Esophagus (tissue), 2 donors: ENCODE measurements at regions not wholly inside any gene's neighbourhood (a gene's known extent, or its start where the extent isn't known, plus 50 kb on each side); places are given as distances from the start of the nearest gene placed in this dataset.

Experiments used
- H3K27ac ChIP-seq, 2 donors: one replicate each; pipeline ENCODE4 v1.5.1; 2013; ENCODE audit warnings: low read depth in 2 of 2, mild to moderate bottlenecking in 2 of 2, inconsistent platforms in 1 of 2, low read length in 1 of 2, moderate library complexity in 1 of 2
- H3K27me3 ChIP-seq, 2 donors: one replicate each; pipeline ENCODE4 v1.6.1; 2013; ENCODE audit warnings: low read length in 2 of 2, control low read depth in 1 of 2, mild to moderate bottlenecking in 1 of 2; ENCODE audit not compliant: insufficient read depth in 2 of 2, control insufficient read depth in 1 of 2
- H3K36me3 ChIP-seq, 2 donors: one replicate each; pipeline ENCODE4 v1.6.1; 2013; ENCODE audit warnings: low read length in 1 of 2; ENCODE audit not compliant: control insufficient read depth in 2 of 2, insufficient read depth in 2 of 2
- H3K4me1 ChIP-seq, 2 donors: one replicate each; pipeline ENCODE4 v1.6.1; 2013; ENCODE audit warnings: low read length in 1 of 2; ENCODE audit not compliant: control insufficient read depth in 2 of 2, insufficient read depth in 2 of 2
- H3K4me3 ChIP-seq, 2 donors: one replicate each; pipeline ENCODE4 v1.5.1; 2013; ENCODE audit warnings: low read length in 2 of 2, mild to moderate bottlenecking in 2 of 2, low read depth in 1 of 2, moderate library complexity in 1 of 2
- H3K9me3 ChIP-seq, 2 donors: one replicate each; pipeline ENCODE4 v1.6.1; 2013; ENCODE audit warnings: mild to moderate bottlenecking in 2 of 2, low read depth in 1 of 2, low read length in 1 of 2, moderate library complexity in 1 of 2; ENCODE audit not compliant: control insufficient read depth in 2 of 2, insufficient read depth in 1 of 2
- WGBS, 2 donors: extraction: QIAGEN DNeasy Blood & Tissue Kit; methylation state at CpG; one replicate each; pipeline ENCODE4 v1.1.7; 2013; 5-methylcytosine and 5-hydroxymethylcytosine counted together
- donor health status: healthy with polysubstance abuse.
- donor health status: Bipolar disorder and iron deficiency.

DNA sequence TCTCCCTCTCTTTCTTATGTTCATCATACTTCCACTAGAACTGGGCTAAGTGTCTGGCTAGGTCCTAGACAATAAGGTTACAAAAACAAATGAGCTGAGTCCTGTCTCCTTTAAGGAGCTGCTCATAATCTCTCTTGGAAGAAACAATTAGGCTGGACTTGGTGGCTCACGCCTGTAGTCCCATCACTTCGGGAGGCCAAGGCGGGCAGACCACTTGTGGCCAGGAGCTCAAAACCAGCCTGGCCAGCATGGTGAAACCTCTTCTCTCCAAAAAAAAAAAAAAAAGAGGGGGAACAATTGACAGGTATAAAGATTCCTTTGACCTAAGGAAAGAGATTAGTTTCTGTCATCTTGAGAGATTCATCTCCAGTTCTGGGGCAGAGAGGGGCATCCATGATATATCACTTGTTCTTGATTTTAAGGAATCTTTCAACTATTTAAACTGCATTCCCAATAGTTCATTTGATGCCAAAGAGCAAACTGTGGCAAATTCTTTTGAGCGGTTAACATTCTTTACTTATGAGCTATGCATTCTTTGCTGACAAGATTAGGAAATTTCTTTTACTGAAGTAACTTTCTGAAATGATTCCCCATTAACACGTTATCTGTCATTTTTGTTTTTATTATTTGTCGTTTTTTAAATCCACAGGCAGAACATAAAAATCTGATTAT lies 125.5 kb downstream of the C11orf87 start:
- 70 to 72% methylated on average over 6 of the region's 6 CpGs for WGBS, 2 donors
- Histone ChIP-seq H3K27me3 (no peaks in the 10 kb centered on the region), H3K4me3 (no peak overlapping the region), H3K27ac (no peak overlapping the region), H3K36me3 (no peaks in the 10 kb centered on the region), H3K9me3 (no peaks in the 10 kb centered on the region), H3K4me1 (no peaks in the 10 kb centered on the region)

DNA sequence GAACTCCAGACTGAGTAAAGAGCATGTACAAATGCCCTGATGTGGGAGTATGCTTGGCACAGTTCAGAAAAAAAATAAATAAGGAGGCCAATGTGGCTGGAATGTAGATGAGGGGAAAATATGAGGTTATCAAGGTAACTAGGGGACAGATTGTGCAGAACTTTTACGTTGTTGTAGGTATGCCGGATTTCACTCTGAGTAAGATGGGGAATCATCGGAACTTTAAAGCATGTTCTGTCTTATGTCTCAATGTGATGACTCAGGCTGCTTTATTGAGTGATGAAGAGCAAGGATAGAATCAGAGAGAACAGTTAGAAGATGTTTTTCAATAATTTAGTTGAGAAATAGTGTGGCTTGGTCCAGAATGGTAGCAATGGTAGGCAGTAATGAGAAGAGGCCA lies 130.4 kb downstream of the C11orf87 start:
- Histone ChIP-seq H3K36me3 (no peaks in the 10 kb centered on the region), H3K9me3 (no peaks in the 10 kb centered on the region), H3K4me3 (no peak overlapping the region), H3K4me1 (no peaks in the 10 kb centered on the region), H3K27ac (no peak overlapping the region), H3K27me3 (no peaks in the 10 kb centered on the region)
- 93 to 94% methylated on average over 3 of the region's 3 CpGs for WGBS, 2 donors

DNA sequence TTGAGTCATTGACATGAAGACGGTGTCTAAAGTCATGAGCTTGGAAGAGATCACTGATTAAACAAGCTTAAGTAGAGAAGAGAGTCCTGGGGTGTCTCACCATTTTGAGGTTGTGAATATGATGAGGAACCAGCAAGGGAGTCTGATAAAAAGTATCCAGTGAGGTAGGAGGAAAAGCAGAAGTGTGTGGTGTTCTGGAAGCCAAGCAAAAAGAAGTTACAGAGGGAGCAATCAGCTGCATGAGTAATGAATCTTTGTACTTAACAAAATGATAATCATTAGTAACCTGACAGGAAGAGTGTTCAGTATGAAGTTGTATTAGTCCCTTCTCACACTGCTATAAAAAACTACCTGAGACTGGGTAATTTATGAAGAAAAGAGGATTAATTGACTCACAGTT lies 131.3 kb downstream of the C11orf87 start:
- Histone ChIP-seq H3K27me3 (no peaks in the 10 kb centered on the region), H3K9me3 (no peaks in the 10 kb centered on the region), H3K4me1 (no peaks in the 10 kb centered on the region), H3K36me3 (no peaks in the 10 kb centered on the region), H3K4me3 (no peak overlapping the region), H3K27ac (no peak overlapping the region)
- 89 to 92% methylated on average over 1 of the region's 1 CpG for WGBS, 2 donors

DNA sequence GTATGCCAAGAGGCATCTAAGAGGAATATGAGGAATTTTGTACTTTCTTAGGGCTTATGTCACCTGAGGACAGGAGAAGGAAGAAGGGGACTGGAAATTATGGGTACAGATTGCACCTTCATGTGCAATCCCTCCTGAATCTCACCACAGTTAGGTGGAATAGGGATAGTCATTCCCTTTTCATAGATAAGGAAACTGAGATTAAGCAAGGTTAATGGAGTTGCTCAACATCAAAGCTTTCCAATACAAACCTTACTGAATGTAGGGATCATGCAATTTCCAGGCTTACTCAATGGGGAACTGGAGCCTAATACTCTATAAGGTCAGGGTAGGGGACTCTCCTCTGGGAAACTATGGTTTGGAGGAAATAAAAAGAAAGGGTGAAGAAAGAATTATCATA lies 133.0 kb downstream of the C11orf87 start:
- no peak overlapping the region for H3K4me3 ChIP-seq

DNA sequence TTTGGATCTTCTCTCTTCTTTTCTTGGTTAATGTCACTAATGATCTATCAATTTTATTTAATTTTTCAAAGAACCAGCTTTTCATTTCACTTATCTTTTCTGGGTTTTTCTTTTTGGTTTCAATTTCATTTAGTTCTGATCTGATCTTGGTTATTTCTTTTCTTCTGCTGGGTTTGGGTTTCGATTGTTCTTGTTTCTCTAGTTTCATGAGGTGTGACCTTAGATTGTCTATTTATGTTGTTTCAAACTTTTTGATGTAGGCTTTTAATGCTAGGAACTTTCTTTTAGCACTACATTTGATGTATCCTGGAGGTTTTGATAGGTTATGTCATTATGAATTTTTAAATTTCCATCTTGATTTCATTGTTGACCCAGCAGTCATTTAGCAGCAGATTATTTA lies 142.3 kb downstream of the C11orf87 start:
- H3K36me3 ChIP-seq, result no peaks in the 10 kb centered on the region
- H3K4me1 ChIP-seq, result no peaks in the 10 kb centered on the region
- H3K4me3 ChIP-seq, result no peak overlapping the region
- no peak overlapping the region for H3K27ac ChIP-seq
- 70 to 80% methylated on average over 1 of the region's 1 CpG for WGBS, 2 donors
- no peaks in the 10 kb centered on the region for H3K9me3 ChIP-seq
- H3K27me3 ChIP-seq, result no peaks in the 10 kb centered on the region

More for the DNA sequence above, 133.0 kb downstream of the C11orf87 start:
- Histone ChIP-seq H3K27me3 (no peaks in the 10 kb centered on the region), H3K9me3 (no peaks in the 10 kb centered on the region), H3K4me1 (no peaks in the 10 kb centered on the region), H3K27ac (no peak overlapping the region), H3K36me3 (no peaks in the 10 kb centered on the region)

DNA sequence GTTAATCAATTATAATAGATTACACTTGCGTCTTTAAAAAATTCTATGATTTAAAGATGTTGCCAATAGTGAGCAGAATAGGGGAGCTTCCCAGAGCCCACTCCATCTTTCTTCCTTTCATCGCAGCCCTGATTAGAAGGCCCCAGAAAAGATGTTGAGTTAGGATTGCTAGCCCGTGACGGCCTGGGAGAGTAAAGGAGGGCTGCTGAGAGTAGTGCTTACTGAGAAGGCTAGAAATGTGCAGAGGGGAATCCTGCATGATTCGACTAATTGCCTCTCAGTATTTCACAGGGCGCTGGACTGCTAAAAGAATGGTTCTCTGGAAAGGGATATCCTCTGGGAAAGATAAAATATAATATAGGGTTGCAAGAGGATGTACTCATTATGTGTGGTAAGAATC lies 160.5 kb downstream of the C11orf87 start:
- 81 to 87% methylated on average over 6 of the region's 6 CpGs for WGBS, 2 donors
- Histone ChIP-seq H3K9me3 (no peaks in the 10 kb centered on the region), H3K27ac (no peak overlapping the region), H3K4me3 (no peak overlapping the region), H3K36me3 (no peaks in the 10 kb centered on the region), H3K4me1 (no peaks in the 10 kb centered on the region), H3K27me3 (no peaks in the 10 kb centered on the region)

DNA sequence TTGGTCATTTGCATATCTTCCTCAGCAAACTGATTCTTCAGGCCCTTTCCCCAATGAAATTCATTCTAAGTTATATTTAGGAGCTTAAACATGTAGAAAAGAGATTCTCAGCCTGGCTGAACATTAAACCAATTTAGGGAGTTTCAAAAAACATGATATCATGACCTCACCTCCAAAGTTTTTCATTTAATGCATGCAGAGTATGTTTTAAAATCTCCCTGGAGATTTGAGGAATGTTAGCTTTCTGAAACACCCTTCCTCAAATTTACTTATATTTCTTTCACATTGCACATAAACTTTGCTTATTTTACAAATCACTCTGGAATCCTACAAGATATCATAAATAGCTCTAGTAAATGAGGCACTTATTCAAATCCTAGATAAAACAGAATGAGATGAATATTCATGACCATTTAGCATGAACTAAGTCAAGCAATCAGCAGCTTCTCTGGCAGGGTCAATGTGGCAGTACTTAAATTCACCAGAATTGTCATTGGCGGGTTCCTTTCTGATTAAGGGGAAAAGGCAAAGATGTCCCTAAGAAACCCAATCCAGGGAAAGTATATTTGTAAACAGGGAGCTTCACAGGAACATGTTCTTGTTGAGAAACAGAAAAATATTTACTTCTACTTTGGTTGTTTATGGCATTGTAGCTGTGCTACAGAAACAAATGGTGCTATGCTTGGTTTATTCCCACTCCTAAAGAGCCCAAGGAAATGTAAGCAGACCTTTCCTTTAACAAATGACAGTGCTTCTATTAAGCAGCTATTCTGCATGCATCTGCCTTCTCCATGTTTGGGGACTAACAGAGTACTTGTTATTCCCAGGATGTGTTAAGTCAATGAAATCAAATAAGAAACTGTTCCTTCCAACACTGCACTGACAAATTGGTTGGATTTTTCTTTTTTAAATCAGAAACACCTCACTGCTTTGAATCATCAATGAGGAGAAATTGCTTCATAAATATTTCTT lies 162.3 kb downstream of the C11orf87 start:
- WGBS, 2 donors, result 79 to 90% methylated on average over 1 of the region's 1 CpG
- no peak overlapping the region for H3K4me3 ChIP-seq
- H3K27ac ChIP-seq, result no peak overlapping the region
- H3K9me3 ChIP-seq, result no peaks in the 10 kb centered on the region
- H3K4me1 ChIP-seq, result no peaks in the 10 kb centered on the region
- no peaks in the 10 kb centered on the region for H3K36me3 ChIP-seq
- H3K27me3 ChIP-seq, result no peaks in the 10 kb centered on the region

DNA sequence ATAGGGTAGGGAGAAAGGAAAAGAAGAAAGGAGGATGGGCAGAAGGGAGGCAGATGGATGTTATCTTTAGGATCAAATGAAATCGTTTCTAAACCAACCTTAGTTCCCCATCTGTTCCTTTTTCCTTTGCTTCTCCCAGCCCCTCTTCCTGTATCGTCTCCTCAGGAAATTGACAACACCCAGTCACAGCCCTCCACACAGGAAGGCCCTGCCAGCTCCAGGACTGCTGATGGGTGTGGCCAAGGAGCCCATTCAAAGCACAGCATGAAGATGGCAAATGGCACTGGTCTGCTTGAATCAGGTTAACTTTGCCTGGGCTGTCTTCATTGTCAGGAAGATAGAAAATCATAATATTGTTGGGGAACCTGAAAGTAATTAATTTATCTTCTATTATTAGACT lies 164.8 kb downstream of the C11orf87 start:
- 59 to 66% methylated on average over 2 of the region's 2 CpGs for WGBS, 2 donors
- Histone ChIP-seq H3K9me3 (no peaks in the 10 kb centered on the region), H3K4me1 (no peaks in the 10 kb centered on the region), H3K27ac (no peak overlapping the region), H3K27me3 (no peaks in the 10 kb centered on the region), H3K4me3 (no peak overlapping the region), H3K36me3 (no peaks in the 10 kb centered on the region)

DNA sequence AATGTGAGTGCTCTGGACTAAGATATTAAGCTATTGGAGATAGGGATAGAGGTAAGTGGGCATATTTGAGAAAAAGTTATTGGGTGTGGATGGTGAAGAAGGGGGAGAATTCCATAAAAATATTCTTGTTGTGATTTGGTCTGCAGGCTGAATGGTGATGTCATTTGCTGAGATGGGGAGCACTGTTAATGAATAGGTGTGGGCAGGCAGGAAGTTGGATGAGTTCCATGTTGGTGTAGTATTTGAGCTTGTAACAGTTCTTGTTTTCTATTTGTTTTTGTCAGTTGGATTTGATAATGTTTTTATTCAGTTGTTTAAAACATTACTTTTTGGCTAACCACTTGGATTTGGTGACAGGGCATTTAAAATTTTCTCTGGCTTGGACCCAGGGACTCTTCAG lies 168.8 kb downstream of the C11orf87 start:
- no peak overlapping the region for H3K27ac ChIP-seq
- peaks cover 0 to 2% of the 10 kb centered on the region in 2 donors for H3K27me3 ChIP-seq
- H3K4me1 ChIP-seq, result no peaks in the 10 kb centered on the region
- H3K4me3 ChIP-seq, result no peak overlapping the region
- no peaks in the 10 kb centered on the region for H3K36me3 ChIP-seq
- no peaks in the 10 kb centered on the region for H3K9me3 ChIP-seq

DNA sequence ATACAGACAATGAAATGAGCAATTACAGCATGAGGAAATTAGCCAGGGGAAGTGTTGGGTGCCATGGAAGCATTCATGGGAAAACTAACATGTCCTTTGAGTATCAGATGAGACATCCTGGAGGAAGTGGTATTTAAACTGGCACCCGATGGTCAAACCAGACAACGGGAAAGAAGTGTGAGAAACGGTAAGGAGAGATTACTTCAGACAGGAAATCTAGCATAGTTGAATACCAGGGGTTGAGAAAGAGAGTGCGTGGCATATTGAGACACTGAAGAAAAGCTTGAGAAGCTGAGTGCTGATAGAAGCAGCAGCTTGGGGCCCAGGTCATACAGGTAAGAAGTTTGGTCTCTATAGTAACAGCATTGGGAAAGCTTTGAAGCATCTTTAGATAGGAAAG lies 175.3 kb downstream of the C11orf87 start:
- no peak overlapping the region for H3K4me3 ChIP-seq
- H3K4me1 ChIP-seq, result no peaks in the 10 kb centered on the region
- no peaks in the 10 kb centered on the region for H3K9me3 ChIP-seq
- H3K27ac ChIP-seq, result no peak overlapping the region
- H3K27me3 ChIP-seq, result peaks cover 0 to 2% of the 10 kb centered on the region in 2 donors
- WGBS, 2 donors, result 83 to 89% methylated on average over 4 of the region's 4 CpGs
- no peaks in the 10 kb centered on the region for H3K36me3 ChIP-seq
